Endothelial cell of umbilical vein (primary cell): ENCODE measurements at regions not wholly inside any gene's neighbourhood (a gene's known extent, or its start where the extent isn't known, plus 50 kb on each side); places are given as distances from the start of the nearest gene placed in this dataset.

ENCODE experiments used
- BruUV-seq: library from RNA; stranded (reverse); fragments of 400-500 nt; replicated peaks from 2 replicates; lab custom pipeline; 2021; lab: Mats Ljungman, UMichigan
- CTCF ChIA-PET: fragments of 300-600, 350-600 bp; sonication (Branson Sonifier 250); formaldehyde crosslinking; loops from one replicate; lab custom pipeline; 2021; ENCODE audit warnings: antibody characterized with exemption, inconsistent platforms; lab: Charles Lee
- POLR2A ChIA-PET: fragments of 300-600, 350-600 bp; sonication (Branson Sonifier 250); formaldehyde crosslinking; loops from one replicate; lab custom pipeline; 2021; ENCODE audit warnings: antibody characterized with exemption, inconsistent platforms; lab: Charles Lee
- DNase-seq: peaks from one replicate; pipeline ENCODE4 v3.0.0-alpha.2; 2011; ENCODE audit warnings: low read depth, low spot score
- FAIRE-seq: peaks from 2 replicates; lab custom pipeline; 2011; peaks lifted over from hg19 to GRCh38; lab: Jason Lieb, UNC
- H2AFZ ChIP-seq: 2 replicates; pipeline ENCODE4 v1.6.0; 2012; ENCODE audit warnings: low read depth, low read length, control low read depth, inconsistent platforms
- H3K27ac ChIP-seq: 2 replicates; pipeline ENCODE4 v1.5.1; 2011; ENCODE audit warnings: low read depth, mild to moderate bottlenecking, control low read depth, low read length, moderate library complexity; ENCODE audit not compliant: insufficient read depth
- H3K27me3 ChIP-seq, 2 experiments: 2 replicates each; pipeline versions ENCODE4 v1.6.0 to v1.6.1; 2011; ENCODE audit warnings: low read length in 2 of 2, mixed read lengths in 1 of 2; ENCODE audit not compliant: control insufficient read depth in 2 of 2, insufficient read depth in 2 of 2
- H3K36me3 ChIP-seq, 2 experiments: 2 replicates in 1 of 2; 3 replicates in 1 of 2; pipeline ENCODE4 v1.5.1; 2011; ENCODE audit warnings: low read length in 2 of 2, mild to moderate bottlenecking in 1 of 2, moderate library complexity in 1 of 2; ENCODE audit not compliant: control insufficient read depth in 2 of 2, insufficient read depth in 2 of 2; ENCODE audit errors: extremely low read depth in 1 of 2
- H3K4me1 ChIP-seq: 3 replicates; pipeline ENCODE4 v1.5.1; 2011; ENCODE audit warnings: mild to moderate bottlenecking, low read length; ENCODE audit not compliant: control insufficient read depth, insufficient read depth; ENCODE audit errors: extremely low read depth
- H3K4me2 ChIP-seq: 2 replicates; pipeline ENCODE4 v1.6.1; 2011; ENCODE audit warnings: low read length, control low read depth, mixed read lengths; ENCODE audit not compliant: insufficient read depth
- H3K4me3 ChIP-seq, 3 experiments: fragments of 200-600 bp in 1 of 3; sonication (generic), shearing (Covaris generic) in 1 of 3; replicated peaks in 1 of 3; 2 replicates each; pipeline ENCODE4 v1.5.1; 2011 to 2016; ENCODE audit warnings: control low read depth in 3 of 3, low read length in 3 of 3, mild to moderate bottlenecking in 2 of 3, inconsistent platforms in 1 of 3, low read depth in 1 of 3, moderate library complexity in 1 of 3; ENCODE audit not compliant: insufficient read depth in 1 of 3
- H3K79me2 ChIP-seq: 2 replicates; pipeline ENCODE4 v1.6.0; 2012; ENCODE audit warnings: low read length, inconsistent platforms; ENCODE audit not compliant: control insufficient read depth, insufficient read depth
- H3K9ac ChIP-seq: replicated peaks from 2 replicates; pipeline ENCODE3; 2011; ENCODE audit warnings: low read length, control low read depth; ENCODE audit not compliant: insufficient read depth; ENCODE audit errors: extremely low read depth
- H3K9me1 ChIP-seq: replicated peaks from 3 replicates; pipeline ENCODE4 v1.6.0; 2011; ENCODE audit warnings: mild to moderate bottlenecking, low read length; ENCODE audit not compliant: control insufficient read depth, insufficient read depth; ENCODE audit errors: extremely low read depth
- H3K9me3 ChIP-seq: replicated peaks from 2 replicates; pipeline ENCODE4 v1.5.1; 2012; ENCODE audit warnings: low read length, inconsistent platforms; ENCODE audit not compliant: control insufficient read depth, insufficient read depth
- H4K20me1 ChIP-seq: replicated peaks from 2 replicates; pipeline ENCODE3; 2011; ENCODE audit warnings: mild to moderate bottlenecking, low read length; ENCODE audit not compliant: control insufficient read depth, insufficient read depth; ENCODE audit errors: extremely low read depth
- EZH2 ChIP-seq: IDR thresholded peaks from 2 replicates; pipeline ENCODE4 v1.6.1; 2012; ENCODE audit warnings: borderline replicate concordance, low read depth, mild to moderate bottlenecking, moderate library complexity, low read length, inconsistent platforms; ENCODE audit not compliant: severe bottlenecking
- FOS ChIP-seq: IDR thresholded peaks from 2 replicates; pipeline ENCODE4 v1.6.1; 2011; ENCODE audit warnings: mild to moderate bottlenecking, low read length, moderate library complexity, borderline replicate concordance; ENCODE audit not compliant: insufficient read depth
- GATA2 ChIP-seq: IDR thresholded peaks from 2 replicates; pipeline ENCODE4 v1.7.0; 2011; ENCODE audit warnings: low read depth, mild to moderate bottlenecking, moderate library complexity, mixed read lengths, low read length; ENCODE audit not compliant: insufficient read length, insufficient read depth
- JUN ChIP-seq: IDR thresholded peaks from 2 replicates; pipeline ENCODE4 v1.6.1; 2011; ENCODE audit warnings: borderline replicate concordance, low read depth; ENCODE audit not compliant: insufficient read length, insufficient read depth
- MYC ChIP-seq: IDR thresholded peaks from one replicate; pipeline ENCODE4 v1.6.1; 2011; ENCODE audit warnings: mild to moderate bottlenecking, low read depth, low read length
- POLR2A ChIP-seq: IDR thresholded peaks from 2 replicates; pipeline ENCODE4 v1.6.1; 2012; ENCODE audit warnings: low read depth, mild to moderate bottlenecking, control low read depth, low read length
- POLR2AphosphoS5 ChIP-seq: IDR thresholded peaks from 2 replicates; pipeline ENCODE4 v1.6.1; 2012; ENCODE audit warnings: low read depth, mild to moderate bottlenecking, control low read depth, low read length, moderate library complexity; ENCODE audit not compliant: insufficient read depth
- dilution Hi-C: fragments of 300-500 bp; cut with MboI; formaldehyde crosslinking; loops from one replicate; pipeline ENCODE4 v1.15.0; 2019; ENCODE audit warnings: low sequenced_read_pairs; ENCODE audit not compliant: extremely low pct_ligation_motif_present
- intact Hi-C: fragments of 100-400 bp; cut with micrococcal nuclease; formaldehyde crosslinking; loops from one replicate; pipeline ENCODE4 v1.10.0; 2022
- TF ChIP-seq, protein P1 (sequence below), 2 donors: IDR thresholded peaks; 1 replicate in 1 of 2; 2 replicates in 1 of 2; pipeline ENCODE4 v1.5.1; 2011; ENCODE audit warnings: low read length in 2 of 2, mild to moderate bottlenecking in 2 of 2, moderate library complexity in 2 of 2, control low read depth in 1 of 2, inconsistent platforms in 1 of 2, low read depth in 1 of 2; ENCODE audit not compliant: insufficient read depth in 1 of 2; ENCODE audit errors: extremely low read depth in 1 of 2
- TF ChIP-seq, protein P2 (sequence below): IDR thresholded peaks from 2 replicates; pipeline ENCODE4 v1.6.1; 2011; ENCODE audit not compliant: insufficient read depth, insufficient read length

DNA sequence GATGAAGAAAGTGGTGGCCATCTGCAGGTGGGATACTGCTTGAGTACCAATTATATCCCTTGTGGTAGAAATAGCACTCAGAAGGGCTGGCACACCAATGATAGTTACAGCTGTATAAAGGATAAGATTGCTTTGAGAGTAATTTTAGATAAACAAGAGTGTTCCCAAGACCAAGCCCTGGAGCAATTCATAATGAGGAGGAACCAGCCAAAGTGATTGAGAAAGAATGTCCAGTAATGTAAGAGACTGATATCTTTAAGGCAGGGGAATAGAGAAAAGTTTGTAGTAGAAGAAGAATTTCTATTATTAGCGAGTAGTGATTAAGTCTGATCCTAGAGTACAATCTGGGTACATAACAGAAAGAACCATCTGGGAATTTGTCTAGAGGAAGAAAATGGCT lies 945.1 kb downstream of the OTOL1 start:
- H3K4me3 ChIP-seq = no peak overlapping the region
- ChIA-PET CTCF (no interaction called here), POLR2A (no interaction called here)
- no peaks in the 10 kb centered on the region for H3K36me3 ChIP-seq
- H3K4me2 ChIP-seq = no peak overlapping the region
- FAIRE-seq = no peak
- H3K79me2 ChIP-seq = no peaks in the 10 kb centered on the region
- H3K4me1 ChIP-seq = no peaks in the 10 kb centered on the region
- H3K27ac ChIP-seq = no peak overlapping the region
- dilution Hi-C loops (no loop called here), intact Hi-C loops (no loop called here)
- H3K9me3 ChIP-seq = no peaks in the 10 kb centered on the region
- H3K9ac ChIP-seq = no peak overlapping the region
- no peak for DNase-seq
- no TSS peak for BruUV-seq
- no peaks in the 10 kb centered on the region for H4K20me1 ChIP-seq
- H2AFZ ChIP-seq = no peak overlapping the region
- no peaks in the 10 kb centered on the region for H3K9me1 ChIP-seq
- TF ChIP-seq POLR2A = no peak
- TF ChIP-seq GATA2 = no peak
- no peak for TF ChIP-seq MYC
- TF ChIP-seq POLR2AphosphoS5 = no peak
- TF ChIP-seq, protein P1, sequence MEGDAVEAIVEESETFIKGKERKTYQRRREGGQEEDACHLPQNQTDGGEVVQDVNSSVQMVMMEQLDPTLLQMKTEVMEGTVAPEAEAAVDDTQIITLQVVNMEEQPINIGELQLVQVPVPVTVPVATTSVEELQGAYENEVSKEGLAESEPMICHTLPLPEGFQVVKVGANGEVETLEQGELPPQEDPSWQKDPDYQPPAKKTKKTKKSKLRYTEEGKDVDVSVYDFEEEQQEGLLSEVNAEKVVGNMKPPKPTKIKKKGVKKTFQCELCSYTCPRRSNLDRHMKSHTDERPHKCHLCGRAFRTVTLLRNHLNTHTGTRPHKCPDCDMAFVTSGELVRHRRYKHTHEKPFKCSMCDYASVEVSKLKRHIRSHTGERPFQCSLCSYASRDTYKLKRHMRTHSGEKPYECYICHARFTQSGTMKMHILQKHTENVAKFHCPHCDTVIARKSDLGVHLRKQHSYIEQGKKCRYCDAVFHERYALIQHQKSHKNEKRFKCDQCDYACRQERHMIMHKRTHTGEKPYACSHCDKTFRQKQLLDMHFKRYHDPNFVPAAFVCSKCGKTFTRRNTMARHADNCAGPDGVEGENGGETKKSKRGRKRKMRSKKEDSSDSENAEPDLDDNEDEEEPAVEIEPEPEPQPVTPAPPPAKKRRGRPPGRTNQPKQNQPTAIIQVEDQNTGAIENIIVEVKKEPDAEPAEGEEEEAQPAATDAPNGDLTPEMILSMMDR (IDR thresholded peaks at IDR 0.05; ENCODE audit: extremely low read depth in 1 of 2, insufficient read depth in 1 of 2, low read depth in 1 of 2, low read length in 2 of 2) = no peak
- no peak for TF ChIP-seq EZH2
- TF ChIP-seq FOS = no peak
- H3K27me3 ChIP-seq = no peaks in the 10 kb centered on the region

DNA sequence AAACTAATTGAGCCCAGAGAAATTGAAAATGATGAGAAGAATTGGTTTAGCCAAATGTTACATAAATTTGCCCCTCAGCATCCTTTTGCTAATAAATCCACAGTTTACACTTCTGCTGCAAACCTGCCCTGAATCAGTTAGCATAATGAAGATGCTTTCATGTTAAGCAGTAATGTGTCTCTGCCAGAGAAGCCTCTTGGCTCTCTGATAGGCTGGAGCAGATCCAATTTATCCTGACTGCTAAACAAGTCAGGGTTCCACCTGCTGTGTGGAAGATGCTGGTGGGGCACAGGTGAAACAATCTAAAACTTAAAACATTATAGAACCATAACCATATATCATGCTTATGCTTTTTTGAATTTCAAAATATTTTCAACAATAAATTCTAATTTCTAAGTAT lies 946.8 kb downstream of the OTOL1 start:
- dilution Hi-C loops = no loop called here
- no peak overlapping the region for H3K4me2 ChIP-seq
- no peaks in the 10 kb centered on the region for H3K27me3 ChIP-seq
- H4K20me1 ChIP-seq = no peaks in the 10 kb centered on the region
- no peak overlapping the region for H2AFZ ChIP-seq
- H3K9me3 ChIP-seq = no peaks in the 10 kb centered on the region
- no peaks in the 10 kb centered on the region for H3K79me2 ChIP-seq
- CTCF ChIA-PET = no interaction called here
- no peaks in the 10 kb centered on the region for H3K36me3 ChIP-seq
- POLR2A ChIA-PET = no interaction called here
- no peak overlapping the region for H3K4me3 ChIP-seq
- no peak overlapping the region for H3K27ac ChIP-seq
- no peaks in the 10 kb centered on the region for H3K4me1 ChIP-seq
- TF ChIP-seq, protein P2, sequence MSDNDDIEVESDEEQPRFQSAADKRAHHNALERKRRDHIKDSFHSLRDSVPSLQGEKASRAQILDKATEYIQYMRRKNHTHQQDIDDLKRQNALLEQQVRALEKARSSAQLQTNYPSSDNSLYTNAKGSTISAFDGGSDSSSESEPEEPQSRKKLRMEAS = no peak
- TF ChIP-seq EZH2 (no peak), GATA2 (no peak), POLR2A (no peak), FOS (no peak), POLR2AphosphoS5 (no peak), MYC (no peak), JUN (no peak)
- TF ChIP-seq, protein P1 (IDR thresholded peaks at IDR 0.05; ENCODE audit: extremely low read depth in 1 of 2, insufficient read depth in 1 of 2, low read depth in 1 of 2, low read length in 2 of 2) = no peak
- no TSS peak for BruUV-seq
- DNase-seq (no peak), FAIRE-seq (no peak)
- no peak overlapping the region for H3K9ac ChIP-seq
- H3K9me1 ChIP-seq = no peaks in the 10 kb centered on the region
- intact Hi-C loops = no loop called here
